ENCODE measurements at regions not wholly inside any gene's neighbourhood (a gene's known extent, or its start where the extent isn't known, plus 50 kb on each side); places are given as distances from the start of the nearest gene placed in this dataset.

DNA sequence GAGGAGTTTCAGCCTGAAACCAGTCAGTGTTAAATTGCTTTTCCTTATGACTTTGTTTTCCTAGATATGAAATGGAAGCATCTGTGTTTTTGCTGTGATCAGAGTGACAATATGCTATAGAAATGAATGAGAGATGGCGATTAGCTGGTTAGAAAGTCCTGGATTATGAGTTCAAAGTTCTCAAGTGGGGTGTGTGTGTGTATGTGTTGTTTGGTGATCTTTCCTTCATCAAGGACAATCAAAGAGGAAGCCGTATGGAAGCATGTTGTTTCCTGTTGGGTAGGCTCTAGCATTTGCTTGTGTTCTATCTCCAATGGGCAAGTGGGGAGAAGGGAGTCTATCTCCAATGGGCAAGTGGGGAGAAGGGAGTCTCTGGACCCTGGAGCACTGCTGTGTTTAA is 64.0 kb upstream of the STX18 start:
- TF ChIP-seq, protein P1, sequence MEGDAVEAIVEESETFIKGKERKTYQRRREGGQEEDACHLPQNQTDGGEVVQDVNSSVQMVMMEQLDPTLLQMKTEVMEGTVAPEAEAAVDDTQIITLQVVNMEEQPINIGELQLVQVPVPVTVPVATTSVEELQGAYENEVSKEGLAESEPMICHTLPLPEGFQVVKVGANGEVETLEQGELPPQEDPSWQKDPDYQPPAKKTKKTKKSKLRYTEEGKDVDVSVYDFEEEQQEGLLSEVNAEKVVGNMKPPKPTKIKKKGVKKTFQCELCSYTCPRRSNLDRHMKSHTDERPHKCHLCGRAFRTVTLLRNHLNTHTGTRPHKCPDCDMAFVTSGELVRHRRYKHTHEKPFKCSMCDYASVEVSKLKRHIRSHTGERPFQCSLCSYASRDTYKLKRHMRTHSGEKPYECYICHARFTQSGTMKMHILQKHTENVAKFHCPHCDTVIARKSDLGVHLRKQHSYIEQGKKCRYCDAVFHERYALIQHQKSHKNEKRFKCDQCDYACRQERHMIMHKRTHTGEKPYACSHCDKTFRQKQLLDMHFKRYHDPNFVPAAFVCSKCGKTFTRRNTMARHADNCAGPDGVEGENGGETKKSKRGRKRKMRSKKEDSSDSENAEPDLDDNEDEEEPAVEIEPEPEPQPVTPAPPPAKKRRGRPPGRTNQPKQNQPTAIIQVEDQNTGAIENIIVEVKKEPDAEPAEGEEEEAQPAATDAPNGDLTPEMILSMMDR (IDR thresholded peaks at IDR 0.05): no peak
- TF ChIP-seq POLR2A (IDR thresholded peaks at IDR 0.05): no peak

All from body of pancreas (tissue), 4 donors.